NOMO-1 (cell line): ENCODE measurements at regions not wholly inside any gene's neighbourhood (a gene's known extent, or its start where the extent isn't known, plus 50 kb on each side); places are given as distances from the start of the nearest gene placed in this dataset.

Source experiments
- DNase-seq, 2 experiments: peaks; one replicate each; lab custom pipeline; 2025; ENCODE audit not compliant: unreplicated experiment in 2 of 2; lab: John Stamatoyannopoulos, UW

GRCh38 chr6:44603044-44603686 is 215.7 kb downstream of the CDC5L start:
- no peak for DNase-seq

- DNase-seq = no peak
Observed at GRCh38 chr6:44606504-44606903, 219.0 kb downstream of the CDC5L start.

GRCh38 chr6:44606976-44607375 is 219.5 kb downstream of the CDC5L start:
- no peak for DNase-seq

GRCh38 chr6:44608175-44608574 is 220.7 kb downstream of the CDC5L start:
- no peak for DNase-seq

GRCh38 chr6:44609051-44609612 is 221.6 kb downstream of the CDC5L start:
- DNase-seq = no peak

GRCh38 chr6:44614396-44614795 is 226.9 kb downstream of the CDC5L start:
- no peak for DNase-seq

GRCh38 chr6:44615621-44616020 is 228.1 kb downstream of the CDC5L start:
- DNase-seq = no peak

GRCh38 chr6:44617416-44617815 is 229.9 kb downstream of the CDC5L start:
- no peak for DNase-seq

GRCh38 chr6:44618371-44618770 is 230.9 kb downstream of the CDC5L start:
- peak; percentile 88 to 96 for DNase-seq

GRCh38 chr6:44620922-44621321 is 233.4 kb downstream of the CDC5L start:
- DNase-seq = no peak

- DNase-seq = no peak
Observed at GRCh38 chr6:44621846-44622245, 234.3 kb downstream of the CDC5L start.

GRCh38 chr6:44622555-44622954 is 235.0 kb downstream of the CDC5L start:
- DNase-seq = no peak

GRCh38 chr6:44622956-44623355 is 235.4 kb downstream of the CDC5L start:
- DNase-seq = peak; percentile 85 to 88

GRCh38 chr6:44624226-44624625 is 236.7 kb downstream of the CDC5L start:
- peak; percentile 16 to 60 for DNase-seq

GRCh38 chr6:44624936-44625573 is 237.5 kb downstream of the CDC5L start:
- no peak for DNase-seq

GRCh38 chr6:44625996-44626395 is 238.5 kb downstream of the CDC5L start:
- no peak for DNase-seq

GRCh38 chr6:44626616-44627015 is 239.1 kb downstream of the CDC5L start:
- DNase-seq = no peak

GRCh38 chr6:44627091-44627882 is 239.8 kb downstream of the CDC5L start:
- peak; percentile 94 to 95 for DNase-seq

GRCh38 chr6:44627883-44628271 is 240.4 kb downstream of the CDC5L start:
- no peak for DNase-seq

GRCh38 chr6:44628347-44628746 is 240.8 kb downstream of the CDC5L start:
- no peak for DNase-seq

GRCh38 chr6:44629636-44630035 is 242.1 kb downstream of the CDC5L start:
- DNase-seq = peak; percentile 44 to 58
